ENCODE measurements at regions not wholly inside any gene's neighbourhood (a gene's known extent, or its start where the extent isn't known, plus 50 kb on each side); places are given as distances from the start of the nearest gene placed in this dataset.
"Not testable (repeated sequence)": the region's sequence is repeated elsewhere in the genome, so short reads cannot be mapped to it uniquely, and the experiment has no call there.

- Mint-ChIP-seq H3K9me3 (no peaks in the 10 kb centered on the region), H3K4me1 (no peaks in the 10 kb centered on the region), H3K27me3 (no peaks in the 10 kb centered on the region), H3K36me3 (ENCODE audit: low read depth) (peaks cover 5% of the 10 kb centered on the region), H3K27ac (no peak overlapping the region), H3K4me3 (no peak overlapping the region)
- intact Hi-C loops (cut with micrococcal nuclease): no loop called here
- no peak for DNase-seq
Observed at GRCh38 chr10:60470091-60470490, 80.4 kb upstream of the ANK3 start.

- H3K36me3 Mint-ChIP-seq (ENCODE audit: low read depth); H3K27ac Mint-ChIP-seq; H3K4me3 Mint-ChIP-seq; DNase-seq; intact Hi-C loops (cut with micrococcal nuclease); H3K27me3 Mint-ChIP-seq; H3K4me1 Mint-ChIP-seq; H3K9me3 Mint-ChIP-seq: not testable (repeated sequence)
Observed at GRCh38 chr10:60469147-60469546, 79.5 kb upstream of the ANK3 start.

- no peak for DNase-seq
Observed at GRCh38 chr10:60467202-60467546, 77.5 kb upstream of the ANK3 start.

GRCh38 chr10:60466267-60467201 is 76.9 kb upstream of the ANK3 start:
- peaks cover 2% of the 10 kb centered on the region for H3K36me3 Mint-ChIP-seq (ENCODE audit: low read depth)
- no peak overlapping the region for H3K4me3 Mint-ChIP-seq
- no peaks in the 10 kb centered on the region for H3K9me3 Mint-ChIP-seq
- no peaks in the 10 kb centered on the region for H3K27me3 Mint-ChIP-seq
- no peaks in the 10 kb centered on the region for H3K4me1 Mint-ChIP-seq
- DNase-seq: no peak
- H3K27ac Mint-ChIP-seq: no peak overlapping the region
- intact Hi-C loops (cut with micrococcal nuclease): no loop called here

More at GRCh38 chr10:60467202-60467546, 77.5 kb upstream of the ANK3 start:
- no peak overlapping the region for H3K4me3 Mint-ChIP-seq
- no peaks in the 10 kb centered on the region for H3K9me3 Mint-ChIP-seq
- no peak overlapping the region for H3K27ac Mint-ChIP-seq
- H3K27me3 Mint-ChIP-seq: no peaks in the 10 kb centered on the region
- intact Hi-C loops (cut with micrococcal nuclease): no loop called here
- H3K4me1 Mint-ChIP-seq: no peaks in the 10 kb centered on the region
- peaks cover 2% of the 10 kb centered on the region for H3K36me3 Mint-ChIP-seq (ENCODE audit: low read depth)

- intact Hi-C loops (cut with micrococcal nuclease): no loop called here
- no peaks in the 10 kb centered on the region for H3K9me3 Mint-ChIP-seq
- no peaks in the 10 kb centered on the region for H3K27me3 Mint-ChIP-seq
- no peak for DNase-seq
- H3K36me3 Mint-ChIP-seq (ENCODE audit: low read depth): peaks cover 2% of the 10 kb centered on the region
- H3K4me1 Mint-ChIP-seq: no peaks in the 10 kb centered on the region
- H3K27ac Mint-ChIP-seq: no peak overlapping the region
- no peak overlapping the region for H3K4me3 Mint-ChIP-seq
Observed at GRCh38 chr10:60465801-60466200, 76.1 kb upstream of the ANK3 start.

DNA sequence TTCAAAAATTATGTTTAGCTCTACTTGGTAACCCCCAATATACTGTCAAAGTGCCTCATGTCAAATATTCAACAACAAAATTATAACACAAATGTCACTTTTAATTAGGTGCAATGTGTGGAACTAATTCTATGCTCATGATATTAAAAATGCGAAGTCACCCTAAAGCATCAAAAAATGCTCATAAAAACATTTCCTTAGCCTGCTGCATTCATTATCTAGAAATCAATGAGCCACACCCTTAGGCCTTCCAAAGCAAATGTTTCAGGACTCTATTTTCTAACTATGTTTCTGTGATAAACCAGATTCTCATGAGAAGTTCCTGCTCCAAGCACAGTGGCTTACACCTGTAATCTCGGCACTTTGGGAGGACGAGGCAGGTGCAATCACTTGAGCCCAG is 75.0 kb upstream of the ANK3 start:
- Mint-ChIP-seq H3K4me3 (no peak overlapping the region), H3K27me3 (no peaks in the 10 kb centered on the region), H3K36me3 (ENCODE audit: low read depth) (peaks cover 2% of the 10 kb centered on the region), H3K4me1 (no peaks in the 10 kb centered on the region), H3K9me3 (no peaks in the 10 kb centered on the region), H3K27ac (no peak overlapping the region)
- intact Hi-C loops (cut with micrococcal nuclease): no loop called here
- DNase-seq: no peak

GRCh38 chr10:60463746-60464145 is 74.1 kb upstream of the ANK3 start:
- Mint-ChIP-seq H3K27me3 (no peaks in the 10 kb centered on the region), H3K4me1 (no peaks in the 10 kb centered on the region), H3K9me3 (no peaks in the 10 kb centered on the region), H3K36me3 (ENCODE audit: low read depth) (peaks cover 2% of the 10 kb centered on the region), H3K27ac (no peak overlapping the region), H3K4me3 (no peak overlapping the region)
- no peak for DNase-seq
- intact Hi-C loops (cut with micrococcal nuclease): no loop called here

- Mint-ChIP-seq H3K4me3 (no peak overlapping the region), H3K4me1 (peaks cover 4% of the 10 kb centered on the region), H3K36me3 (ENCODE audit: low read depth) (peaks cover 2% of the 10 kb centered on the region), H3K27ac (no peak overlapping the region), H3K27me3 (no peaks in the 10 kb centered on the region), H3K9me3 (no peaks in the 10 kb centered on the region)
- intact Hi-C loops (cut with micrococcal nuclease): no loop called here
- no peak for DNase-seq
Observed at GRCh38 chr10:60461688-60462087, 72.0 kb upstream of the ANK3 start.

- Mint-ChIP-seq H3K27ac (no peak overlapping the region), H3K36me3 (ENCODE audit: low read depth) (no peaks in the 10 kb centered on the region), H3K27me3 (no peaks in the 10 kb centered on the region), H3K4me1 (peaks cover 4% of the 10 kb centered on the region), H3K9me3 (no peaks in the 10 kb centered on the region), H3K4me3 (no peak overlapping the region)
- intact Hi-C loops (cut with micrococcal nuclease): no loop called here
- no peak for DNase-seq
Observed at GRCh38 chr10:60459701-60460457, 70.2 kb upstream of the ANK3 start.

DNA sequence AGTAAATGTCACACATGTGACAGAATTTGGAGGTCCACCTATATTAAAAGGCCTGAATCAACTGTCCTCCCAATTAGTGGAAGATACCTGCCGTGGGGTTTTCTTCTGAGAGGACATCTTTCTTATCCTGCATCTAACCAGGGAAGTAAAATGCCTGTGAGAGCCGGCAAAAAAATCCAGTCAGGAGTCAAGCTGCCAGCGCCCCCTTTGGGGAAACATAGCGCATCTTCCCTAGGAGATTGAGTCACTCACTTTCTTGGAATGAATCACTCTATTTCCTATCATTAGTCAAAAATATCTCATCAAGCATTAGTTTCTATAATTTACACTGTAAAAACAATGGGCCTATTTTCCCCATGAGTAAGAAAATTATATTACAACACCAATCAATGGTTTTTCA is 66.4 kb upstream of the ANK3 start:
- Mint-ChIP-seq H3K36me3 (ENCODE audit: low read depth) (no peaks in the 10 kb centered on the region), H3K27ac (no peak overlapping the region)
- intact Hi-C loops (cut with micrococcal nuclease): no loop called here

GRCh38 chr10:60454336-60454735 is 64.7 kb upstream of the ANK3 start:
- Mint-ChIP-seq H3K27me3 (no peaks in the 10 kb centered on the region), H3K27ac (no peak overlapping the region), H3K9me3 (no peaks in the 10 kb centered on the region), H3K4me3 (no peak overlapping the region), H3K4me1 (peaks cover 4% of the 10 kb centered on the region), H3K36me3 (ENCODE audit: low read depth) (peaks cover 1% of the 10 kb centered on the region)
- no peak for DNase-seq
- intact Hi-C loops (cut with micrococcal nuclease): no loop called here

More for the DNA sequence above, 66.4 kb upstream of the ANK3 start:
- no peak overlapping the region for H3K4me3 Mint-ChIP-seq
- H3K4me1 Mint-ChIP-seq: peaks cover 4% of the 10 kb centered on the region
- no peaks in the 10 kb centered on the region for H3K27me3 Mint-ChIP-seq
- no peak for DNase-seq
- no peaks in the 10 kb centered on the region for H3K9me3 Mint-ChIP-seq

- H3K27me3 Mint-ChIP-seq: no peaks in the 10 kb centered on the region
- H3K27ac Mint-ChIP-seq: no peak overlapping the region
- H3K4me1 Mint-ChIP-seq: no peaks in the 10 kb centered on the region
- peaks cover 1% of the 10 kb centered on the region for H3K36me3 Mint-ChIP-seq (ENCODE audit: low read depth)
- no peak for DNase-seq
- intact Hi-C loops (cut with micrococcal nuclease): no loop called here
- H3K9me3 Mint-ChIP-seq: no peaks in the 10 kb centered on the region
- no peak overlapping the region for H3K4me3 Mint-ChIP-seq
Observed at GRCh38 chr10:60453036-60453435, 63.4 kb upstream of the ANK3 start.

DNA sequence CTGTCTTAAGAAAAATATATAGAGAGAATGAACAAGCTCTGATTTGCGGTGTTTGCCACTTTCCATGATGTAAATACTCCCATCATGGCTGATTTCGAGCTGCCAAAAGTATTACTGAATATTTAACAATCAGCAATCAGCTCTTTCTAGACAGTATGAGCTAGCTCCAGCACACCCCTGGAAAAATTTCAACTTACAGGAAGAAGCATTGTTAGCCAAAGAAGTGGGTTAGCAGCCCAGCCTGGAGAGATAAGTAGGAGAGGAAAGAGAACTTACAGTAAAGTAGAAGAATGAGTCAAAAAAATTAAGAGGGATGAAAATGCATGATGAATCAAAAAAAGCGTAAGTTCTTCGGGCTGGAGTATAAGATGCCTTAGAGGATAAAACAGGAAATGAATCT is 60.6 kb upstream of the ANK3 start:
- Mint-ChIP-seq H3K4me1 (peaks cover 8% of the 10 kb centered on the region), H3K9me3 (no peaks in the 10 kb centered on the region), H3K27me3 (no peaks in the 10 kb centered on the region), H3K4me3 (no peak overlapping the region), H3K36me3 (ENCODE audit: low read depth) (peaks cover 1% of the 10 kb centered on the region), H3K27ac (no peak overlapping the region)
- DNase-seq: no peak
- intact Hi-C loops (cut with micrococcal nuclease): no loop called here

DNA sequence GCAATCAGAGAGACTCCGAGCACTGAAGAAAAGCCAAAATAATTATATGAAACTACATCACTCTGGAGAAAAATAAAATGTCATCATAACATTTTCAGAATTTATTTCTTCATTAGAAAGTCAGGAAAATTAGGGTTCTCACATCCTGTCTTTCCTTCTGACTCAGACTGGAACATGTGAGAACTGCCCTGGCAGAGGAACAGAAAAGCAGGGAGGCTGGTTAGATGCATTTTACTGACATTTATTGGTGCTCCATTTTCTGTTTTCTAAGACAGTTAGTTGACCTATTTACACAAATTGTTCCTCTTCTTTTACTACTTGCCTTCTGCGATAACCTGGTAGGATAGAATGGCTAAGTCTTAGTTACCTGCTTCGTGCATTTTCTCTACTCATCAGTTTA is 58.6 kb upstream of the ANK3 start:
- Mint-ChIP-seq H3K36me3 (ENCODE audit: low read depth) (peaks cover 1% of the 10 kb centered on the region), H3K4me3 (no peak overlapping the region), H3K9me3 (no peaks in the 10 kb centered on the region), H3K27ac (no peak overlapping the region), H3K27me3 (no peaks in the 10 kb centered on the region), H3K4me1 (peaks cover 8% of the 10 kb centered on the region)
- intact Hi-C loops (cut with micrococcal nuclease): loop anchor here (5.0 kb wide), 2 partner anchors 74 to 319 kb away; no protein-coding TSS in a partner anchor
- DNase-seq: no peak

Data from activated CD4-positive, alpha-beta T cell treated with anti-CD3 and anti-CD28 coated beads, Interleukin-2, amount 10 ng/mL, durations not matched to agents 24 days and 14 days (primary cell).